Renal cortex interstitium (tissue), 11 donors: ENCODE measurements at regions not wholly inside any gene's neighbourhood (a gene's known extent, or its start where the extent isn't known, plus 50 kb on each side); places are given as distances from the start of the nearest gene placed in this dataset.

Source experiments
- DNase-seq, 11 donors: peaks; one replicate each; pipeline ENCODE4 v3.0.0-alpha.2; 2013; ENCODE audit warnings: low read depth in 9 of 11, low spot score in 4 of 11; ENCODE audit errors: extremely low read depth in 1 of 11

DNA sequence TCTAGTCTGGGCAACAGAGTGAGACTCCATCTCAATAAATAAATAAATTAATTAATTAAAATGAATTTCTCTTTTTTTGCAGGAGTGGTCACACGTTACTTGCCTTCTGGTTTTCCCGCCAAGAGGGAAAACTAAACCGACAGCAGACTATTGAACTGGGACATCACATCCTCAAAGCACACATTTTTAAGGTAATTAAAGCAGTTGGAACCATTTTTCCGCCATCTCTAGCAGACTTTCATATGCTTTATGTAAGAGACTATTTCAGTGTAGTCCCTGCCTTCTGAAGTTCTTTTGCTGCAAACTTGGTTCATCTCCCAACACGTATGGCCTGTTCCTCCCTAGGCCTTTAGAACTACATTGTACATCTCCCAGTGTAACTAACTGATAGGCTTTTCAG is 66.5 kb downstream of the CYB561 start:
- DNase-seq: no peak

GRCh38 chr17:63381101-63381729 is 64.9 kb downstream of the CYB561 start:
- no peak for DNase-seq

- no peak for DNase-seq
Observed at GRCh38 chr17:63382136-63382535, 64.0 kb downstream of the CYB561 start.
